ENCODE measurements at regions not wholly inside any gene's neighbourhood (a gene's known extent, or its start where the extent isn't known, plus 50 kb on each side); places are given as distances from the start of the nearest gene placed in this dataset.

GRCh38 chr12:67437011-67437410 is 167.9 kb downstream of the CAND1 start:
- no peaks in the 10 kb centered on the region for H3K27me3 ChIP-seq
- no peak overlapping the region for H3K27ac ChIP-seq
- no peak for TF ChIP-seq POLR2A (IDR thresholded peaks at IDR 0.05)
- TF ChIP-seq POLR2AphosphoS5 (IDR thresholded peaks at IDR 0.05) = no peak
- no peaks in the 10 kb centered on the region for H3K36me3 ChIP-seq
- no peak for DNase-seq
- no peaks in the 10 kb centered on the region for H3K9me3 ChIP-seq
- H3K4me3 ChIP-seq = no peak overlapping the region
- WGBS, 2 donors = 67 to 69% methylated on average over 2 of the region's 2 CpGs
- H3K4me1 ChIP-seq = peaks cover 0 to 29% (median 24%) of the 10 kb centered on the region in 4 donors
- intact Hi-C loops (cut with DNase I) = no loop called here

GRCh38 chr12:67439611-67440010 is 170.5 kb downstream of the CAND1 start:
- Histone ChIP-seq H3K27me3 (no peaks in the 10 kb centered on the region), H3K27ac (no peak overlapping the region), H3K4me1 (peaks cover 0 to 31% (median 20%) of the 10 kb centered on the region in 4 donors), H3K4me3 (no peak overlapping the region), H3K36me3 (no peaks in the 10 kb centered on the region), H3K9me3 (no peaks in the 10 kb centered on the region)
- TF ChIP-seq POLR2A (IDR thresholded peaks at IDR 0.05) (no peak), POLR2AphosphoS5 (IDR thresholded peaks at IDR 0.05) (no peak), CTCF (IDR thresholded peaks at IDR 0.05) (no peak), EP300 (IDR thresholded peaks at IDR 0.05) (no peak)
- WGBS, 2 donors = 91 to 95% methylated on average over 3 of the region's 3 CpGs
- intact Hi-C loops (cut with DNase I) = loop anchor here (2.0 to 5.0 kb wide), 2 partner anchors 83 to 208 kb away; partner anchors contain the start of gene DYRK2
- DNase-seq = no peak

- DNase-seq = peak; percentile 90
- H3K9me3 ChIP-seq = no peaks in the 10 kb centered on the region
- H3K27ac ChIP-seq = peak overlapping the region in 1 of 4 donors; percentile 4
- TF ChIP-seq POLR2AphosphoS5 (IDR thresholded peaks at IDR 0.05) = peak in 1 of 4 donors; percentile 40
- no peak for TF ChIP-seq POLR2A (IDR thresholded peaks at IDR 0.05)
- TF ChIP-seq EP300 (IDR thresholded peaks at IDR 0.05) = no peak
- TF ChIP-seq CTCF (IDR thresholded peaks at IDR 0.05) = peak; percentile 14 to 82 (median 64)
- H3K4me3 ChIP-seq = peak overlapping the region in 1 of 4 donors; percentile 2
- peaks cover 0 to 17% (median 7%) of the 10 kb centered on the region in 4 donors for H3K4me1 ChIP-seq
- no peaks in the 10 kb centered on the region for H3K36me3 ChIP-seq
- H3K27me3 ChIP-seq = no peaks in the 10 kb centered on the region
- intact Hi-C loops (cut with DNase I) = loop anchor here (2.0 to 5.0 kb wide), 2 partner anchors 85 to 205 kb away; partner anchors contain the start of gene DYRK2
- WGBS, 2 donors = 3 to 16% methylated on average over 12 of the region's 12 CpGs
Observed at GRCh38 chr12:67441736-67442346, 172.7 kb downstream of the CAND1 start.

GRCh38 chr12:67442347-67442841 is 173.2 kb downstream of the CAND1 start:
- 13 to 39% methylated on average over 11 of the region's 11 CpGs for WGBS, 2 donors
- Histone ChIP-seq H3K27ac (no peak overlapping the region), H3K36me3 (no peaks in the 10 kb centered on the region), H3K9me3 (no peaks in the 10 kb centered on the region), H3K27me3 (no peaks in the 10 kb centered on the region), H3K4me3 (peak overlapping the region in 1 of 4 donors; percentile 2), H3K4me1 (peaks cover 0 to 17% (median 7%) of the 10 kb centered on the region in 4 donors)
- DNase-seq = no peak
- no peak for TF ChIP-seq POLR2AphosphoS5 (IDR thresholded peaks at IDR 0.05)
- intact Hi-C loops (cut with DNase I) = loop anchor here (5.0 kb wide), 1 partner anchor 205 kb away; the partner anchor contains the start of gene DYRK2

GRCh38 chr12:67442896-67443295 is 173.7 kb downstream of the CAND1 start:
- H3K36me3 ChIP-seq = no peaks in the 10 kb centered on the region
- no peak overlapping the region for H3K27ac ChIP-seq
- no peak overlapping the region for H3K4me3 ChIP-seq
- no peak for DNase-seq
- intact Hi-C loops (cut with DNase I) = loop anchor here (5.0 kb wide), 1 partner anchor 204 kb away; the partner anchor contains the start of gene DYRK2
- TF ChIP-seq POLR2A (IDR thresholded peaks at IDR 0.05) = no peak
- TF ChIP-seq CTCF (IDR thresholded peaks at IDR 0.05) = no peak
- no peak for TF ChIP-seq EP300 (IDR thresholded peaks at IDR 0.05)
- no peak for TF ChIP-seq POLR2AphosphoS5 (IDR thresholded peaks at IDR 0.05)
- 80 to 89% methylated on average over 8 of the region's 8 CpGs for WGBS, 2 donors
- no peaks in the 10 kb centered on the region for H3K9me3 ChIP-seq
- peaks cover 0 to 17% (median 7%) of the 10 kb centered on the region in 4 donors for H3K4me1 ChIP-seq
- no peaks in the 10 kb centered on the region for H3K27me3 ChIP-seq
